Activated CD4-positive, alpha-beta T cell treated with anti-CD3 and anti-CD28 coated beads, Interleukin-2, amount 10 ng/mL, durations not matched to agents 24 days and 14 days (primary cell): ENCODE measurements at regions not wholly inside any gene's neighbourhood (a gene's known extent, or its start where the extent isn't known, plus 50 kb on each side); places are given as distances from the start of the nearest gene placed in this dataset.

ENCODE experiments used
- DNase-seq: peaks from one replicate; pipeline ENCODE4 v3.0.0; 2022
- H3K27ac Mint-ChIP-seq: one replicate; pipeline ENCODE4 v1.8.0; 2022; ENCODE audit warnings: mild to moderate bottlenecking, mixed read lengths
- H3K27me3 Mint-ChIP-seq: one replicate; pipeline ENCODE4 v1.8.0; 2022; ENCODE audit warnings: mixed read lengths
- H3K36me3 Mint-ChIP-seq: one replicate; pipeline ENCODE4 v1.8.0; 2022; ENCODE audit warnings: low read depth, mild to moderate bottlenecking, mixed read lengths
- H3K4me1 Mint-ChIP-seq: one replicate; pipeline ENCODE4 v1.8.0; 2021; ENCODE audit warnings: mixed read lengths
- H3K4me3 Mint-ChIP-seq: one replicate; pipeline ENCODE4 v1.8.0; 2022; ENCODE audit warnings: mild to moderate bottlenecking, moderate library complexity, mixed read lengths
- H3K9me3 Mint-ChIP-seq: one replicate; pipeline ENCODE4 v1.8.0; 2021; ENCODE audit warnings: mixed read lengths
- intact Hi-C: fragments of 100-400 bp; cut with micrococcal nuclease; formaldehyde crosslinking; loops from one replicate; pipeline ENCODE4 v1.15.1; 2023

GRCh38 chr6:22825210-22825609 lies 255.8 kb downstream of the HDGFL1 start:
- Mint-ChIP-seq H3K4me3 (no peak overlapping the region), H3K4me1 (no peaks in the 10 kb centered on the region), H3K36me3 (no peaks in the 10 kb centered on the region), H3K27me3 (no peaks in the 10 kb centered on the region), H3K27ac (no peak overlapping the region), H3K9me3 (peaks cover 2% of the 10 kb centered on the region)
- DNase-seq, result no peak
- intact Hi-C loops, result no loop called here

DNA sequence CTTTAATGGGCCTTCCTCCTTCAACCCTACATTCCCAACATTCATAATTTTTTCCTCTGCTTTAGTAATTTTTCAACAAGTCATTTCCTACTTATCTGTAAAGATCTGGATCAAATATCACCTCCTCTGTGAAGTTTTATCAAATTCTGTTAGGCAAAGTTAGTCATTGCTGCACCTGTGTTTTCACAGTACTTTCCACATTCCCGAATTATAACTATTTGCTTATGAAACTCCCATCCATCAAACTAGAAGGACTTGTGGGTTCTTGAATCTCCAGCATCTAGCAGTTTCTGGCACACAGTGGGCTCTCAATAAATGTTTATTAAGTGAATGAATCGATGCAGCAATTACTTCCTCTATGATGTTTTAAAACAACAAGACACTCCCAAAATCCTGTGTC lies 257.6 kb downstream of the HDGFL1 start:
- no peaks in the 10 kb centered on the region for H3K27me3 Mint-ChIP-seq
- no peak overlapping the region for H3K4me3 Mint-ChIP-seq
- H3K36me3 Mint-ChIP-seq, result no peaks in the 10 kb centered on the region
- DNase-seq, result no peak
- H3K4me1 Mint-ChIP-seq, result no peaks in the 10 kb centered on the region
- no peak overlapping the region for H3K27ac Mint-ChIP-seq
- intact Hi-C loops, result no loop called here
- H3K9me3 Mint-ChIP-seq, result no peaks in the 10 kb centered on the region

DNA sequence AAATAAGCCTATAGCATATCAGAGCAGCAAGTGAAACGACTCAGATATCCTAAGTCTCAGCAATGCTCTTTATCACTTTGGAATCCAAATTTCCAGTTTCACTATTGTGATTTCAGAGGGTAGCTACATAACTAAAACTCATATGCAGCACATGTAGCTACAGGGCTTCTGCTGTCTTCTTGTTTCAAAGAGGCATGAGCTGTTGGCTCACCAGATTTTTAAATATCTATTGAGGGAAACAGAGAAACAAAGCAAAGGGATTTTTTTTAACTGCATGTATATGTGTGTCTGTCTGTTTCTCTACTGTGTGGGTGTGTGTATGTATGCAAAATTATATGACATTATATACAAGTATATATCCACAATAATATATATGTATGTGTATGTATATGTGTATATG lies 258.4 kb downstream of the HDGFL1 start:
- Mint-ChIP-seq H3K4me3 (no peak overlapping the region), H3K36me3 (no peaks in the 10 kb centered on the region), H3K27me3 (no peaks in the 10 kb centered on the region), H3K27ac (no peak overlapping the region), H3K4me1 (no peaks in the 10 kb centered on the region), H3K9me3 (no peaks in the 10 kb centered on the region)
- intact Hi-C loops, result no loop called here
- no peak for DNase-seq

- Mint-ChIP-seq H3K36me3 (no peaks in the 10 kb centered on the region), H3K4me1 (no peaks in the 10 kb centered on the region), H3K27ac (no peak overlapping the region), H3K4me3 (no peak overlapping the region), H3K9me3 (no peaks in the 10 kb centered on the region), H3K27me3 (no peaks in the 10 kb centered on the region)
- no peak for DNase-seq
- intact Hi-C loops, result no loop called here
Measured at GRCh38 chr6:22828179-22829062, 259.1 kb downstream of the HDGFL1 start.

DNA sequence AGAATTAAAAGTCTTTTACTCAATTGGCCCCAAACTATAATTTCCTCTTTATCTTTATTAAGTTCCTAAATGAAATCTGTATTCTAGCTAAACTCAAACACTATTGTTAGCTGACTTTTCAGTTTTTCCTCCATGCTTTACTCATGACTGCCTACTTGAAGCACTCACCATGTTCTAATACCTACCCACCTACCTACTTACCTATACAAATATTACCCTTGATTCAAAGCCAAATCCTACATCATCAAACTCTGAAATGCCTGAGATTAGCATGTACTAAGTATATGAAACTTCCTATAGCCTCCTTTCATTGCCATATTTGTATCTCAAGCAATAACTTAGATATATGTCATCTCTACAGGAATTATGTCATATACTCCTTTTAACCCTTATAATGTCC lies 259.7 kb downstream of the HDGFL1 start:
- H3K4me1 Mint-ChIP-seq, result no peaks in the 10 kb centered on the region
- no peaks in the 10 kb centered on the region for H3K27me3 Mint-ChIP-seq
- no peaks in the 10 kb centered on the region for H3K9me3 Mint-ChIP-seq
- H3K4me3 Mint-ChIP-seq, result no peak overlapping the region
- intact Hi-C loops, result no loop called here
- H3K36me3 Mint-ChIP-seq, result no peaks in the 10 kb centered on the region
- DNase-seq, result no peak
- H3K27ac Mint-ChIP-seq, result no peak overlapping the region

GRCh38 chr6:22830463-22830862 lies 261.1 kb downstream of the HDGFL1 start:
- Mint-ChIP-seq H3K4me1 (no peaks in the 10 kb centered on the region), H3K27ac (no peak overlapping the region), H3K36me3 (no peaks in the 10 kb centered on the region), H3K9me3 (peaks cover 4% of the 10 kb centered on the region), H3K27me3 (no peaks in the 10 kb centered on the region), H3K4me3 (no peak overlapping the region)
- no peak for DNase-seq
- intact Hi-C loops, result no loop called here

- intact Hi-C loops, result no loop called here
- no peaks in the 10 kb centered on the region for H3K27me3 Mint-ChIP-seq
- no peaks in the 10 kb centered on the region for H3K4me1 Mint-ChIP-seq
Measured at GRCh38 chr6:22833191-22833590, 263.8 kb downstream of the HDGFL1 start.

GRCh38 chr6:22838345-22838744 lies 269.0 kb downstream of the HDGFL1 start:
- no peaks in the 10 kb centered on the region for H3K36me3 Mint-ChIP-seq
- no peak overlapping the region for H3K27ac Mint-ChIP-seq
- H3K27me3 Mint-ChIP-seq, result no peaks in the 10 kb centered on the region
- no peak overlapping the region for H3K4me3 Mint-ChIP-seq
- intact Hi-C loops, result no loop called here
- DNase-seq, result no peak
- peaks cover 14% of the 10 kb centered on the region for H3K9me3 Mint-ChIP-seq
- H3K4me1 Mint-ChIP-seq, result no peaks in the 10 kb centered on the region

More at GRCh38 chr6:22833191-22833590, 263.8 kb downstream of the HDGFL1 start:
- H3K27ac Mint-ChIP-seq, result no peak overlapping the region
- H3K4me3 Mint-ChIP-seq, result no peak overlapping the region
- H3K9me3 Mint-ChIP-seq, result peaks cover 4% of the 10 kb centered on the region
- DNase-seq, result no peak
- H3K36me3 Mint-ChIP-seq, result no peaks in the 10 kb centered on the region

- no peak overlapping the region for H3K4me3 Mint-ChIP-seq
- H3K27ac Mint-ChIP-seq, result no peak overlapping the region
- peaks cover under 1% of the 10 kb centered on the region for H3K9me3 Mint-ChIP-seq
- intact Hi-C loops, result no loop called here
- no peak for DNase-seq
- no peaks in the 10 kb centered on the region for H3K36me3 Mint-ChIP-seq
- H3K4me1 Mint-ChIP-seq, result no peaks in the 10 kb centered on the region
- H3K27me3 Mint-ChIP-seq, result no peaks in the 10 kb centered on the region
Measured at GRCh38 chr6:22845467-22845866, 276.1 kb downstream of the HDGFL1 start.

DNA sequence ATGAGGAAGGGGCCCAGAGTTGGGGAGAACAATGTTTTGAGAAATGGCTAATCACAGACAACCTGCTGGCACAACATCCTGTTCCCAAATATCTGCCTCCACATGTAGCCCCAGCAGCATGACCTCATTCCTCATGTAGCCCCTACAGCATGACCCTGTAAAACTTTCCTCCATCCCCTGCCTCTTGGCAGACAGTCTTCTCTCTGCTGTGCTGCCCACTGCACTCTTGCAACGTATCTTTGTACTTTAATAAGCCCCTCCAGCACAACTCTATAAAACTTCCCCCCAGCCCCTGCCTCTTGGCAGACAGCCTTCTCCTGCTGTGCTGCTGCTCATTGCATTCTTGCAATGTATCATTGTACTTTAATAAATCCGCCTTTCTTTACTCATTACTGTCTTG lies 278.8 kb downstream of the HDGFL1 start:
- Mint-ChIP-seq H3K36me3 (no peaks in the 10 kb centered on the region), H3K9me3 (no peaks in the 10 kb centered on the region), H3K4me1 (no peaks in the 10 kb centered on the region), H3K27me3 (no peaks in the 10 kb centered on the region), H3K4me3 (no peak overlapping the region), H3K27ac (no peak overlapping the region)
- intact Hi-C loops, result no loop called here
- DNase-seq, result no peak

DNA sequence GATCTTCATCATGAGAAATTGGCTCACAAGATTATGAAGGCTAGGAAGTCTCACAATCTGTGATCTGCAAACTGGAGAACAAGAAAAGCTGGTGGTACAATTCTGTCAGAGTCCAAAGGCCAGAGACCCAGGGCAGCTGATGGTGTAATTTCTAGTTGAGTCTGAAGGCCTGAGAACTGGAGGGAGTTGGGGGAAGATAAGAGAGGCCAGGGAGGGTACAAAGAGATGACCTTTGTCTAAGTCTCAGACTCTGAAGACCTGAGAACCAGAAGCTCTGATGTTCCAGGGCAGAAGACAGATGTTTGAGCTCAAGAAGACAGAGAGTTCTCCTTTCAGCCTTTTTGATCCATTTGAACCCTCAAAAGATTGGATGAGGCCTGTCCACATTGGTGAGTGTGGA lies 280.6 kb downstream of the HDGFL1 start:
- Mint-ChIP-seq H3K9me3 (no peaks in the 10 kb centered on the region), H3K4me1 (no peaks in the 10 kb centered on the region), H3K27me3 (no peaks in the 10 kb centered on the region), H3K4me3 (no peak overlapping the region), H3K27ac (no peak overlapping the region), H3K36me3 (no peaks in the 10 kb centered on the region)
- DNase-seq, result no peak
- intact Hi-C loops, result no loop called here

GRCh38 chr6:22852101-22852500 lies 282.7 kb downstream of the HDGFL1 start:
- H3K27ac Mint-ChIP-seq, result no peak overlapping the region
- no peak for DNase-seq
- H3K9me3 Mint-ChIP-seq, result no peaks in the 10 kb centered on the region
- H3K4me1 Mint-ChIP-seq, result no peaks in the 10 kb centered on the region
- H3K27me3 Mint-ChIP-seq, result no peaks in the 10 kb centered on the region
- intact Hi-C loops, result no loop called here
- no peaks in the 10 kb centered on the region for H3K36me3 Mint-ChIP-seq
- H3K4me3 Mint-ChIP-seq, result no peak overlapping the region

- no peaks in the 10 kb centered on the region for H3K27me3 Mint-ChIP-seq
- H3K4me3 Mint-ChIP-seq, result no peak overlapping the region
- intact Hi-C loops, result no loop called here
- no peak for DNase-seq
- H3K36me3 Mint-ChIP-seq, result no peaks in the 10 kb centered on the region
- H3K27ac Mint-ChIP-seq, result no peak overlapping the region
- H3K4me1 Mint-ChIP-seq, result no peaks in the 10 kb centered on the region
- no peaks in the 10 kb centered on the region for H3K9me3 Mint-ChIP-seq
Measured at GRCh38 chr6:22873513-22874136, 304.3 kb downstream of the HDGFL1 start.

GRCh38 chr6:22875845-22876244 lies 306.5 kb downstream of the HDGFL1 start:
- Mint-ChIP-seq H3K27ac (no peak overlapping the region), H3K36me3 (no peaks in the 10 kb centered on the region), H3K4me1 (no peaks in the 10 kb centered on the region), H3K4me3 (no peak overlapping the region), H3K9me3 (no peaks in the 10 kb centered on the region), H3K27me3 (no peaks in the 10 kb centered on the region)
- DNase-seq, result no peak
- intact Hi-C loops, result no loop called here

- DNase-seq, result no peak
- H3K4me1 Mint-ChIP-seq, result no peaks in the 10 kb centered on the region
- H3K9me3 Mint-ChIP-seq, result no peaks in the 10 kb centered on the region
- H3K27me3 Mint-ChIP-seq, result no peaks in the 10 kb centered on the region
- no peak overlapping the region for H3K27ac Mint-ChIP-seq
- no peaks in the 10 kb centered on the region for H3K36me3 Mint-ChIP-seq
- intact Hi-C loops, result no loop called here
- no peak overlapping the region for H3K4me3 Mint-ChIP-seq
Measured at GRCh38 chr6:22878324-22878701, 308.9 kb downstream of the HDGFL1 start.
